Gastroesophageal sphincter (tissue), 3 donors: ENCODE measurements at regions not wholly inside any gene's neighbourhood (a gene's known extent, or its start where the extent isn't known, plus 50 kb on each side); places are given as distances from the start of the nearest gene placed in this dataset.

Source experiments
- POLR2A ChIP-seq, 2 donors: fragments of 450-650 bp; IDR thresholded peaks; one replicate each; pipeline ENCODE4 v1.6.1; 2017; ENCODE audit warnings: antibody characterized with exemption in 2 of 2, mild to moderate bottlenecking in 2 of 2, moderate library complexity in 1 of 2
- POLR2AphosphoS5 ChIP-seq: sonication (generic); formaldehyde crosslinking; IDR thresholded peaks from one replicate; pipeline ENCODE4 v1.6.1; 2017; ENCODE audit warnings: antibody characterized with exemption
- TF ChIP-seq, protein P1 (sequence below), 4 experiments: fragments of 200-600 bp in 2 of 4; fragments of 450-650 bp in 2 of 4; sonication (generic) in 1 of 4; IDR thresholded peaks; one replicate each; pipeline ENCODE4 v1.5.1; 2017 to 2019; ENCODE audit warnings: antibody characterized with exemption in 4 of 4, mild to moderate bottlenecking in 2 of 4, moderate library complexity in 2 of 4

DNA sequence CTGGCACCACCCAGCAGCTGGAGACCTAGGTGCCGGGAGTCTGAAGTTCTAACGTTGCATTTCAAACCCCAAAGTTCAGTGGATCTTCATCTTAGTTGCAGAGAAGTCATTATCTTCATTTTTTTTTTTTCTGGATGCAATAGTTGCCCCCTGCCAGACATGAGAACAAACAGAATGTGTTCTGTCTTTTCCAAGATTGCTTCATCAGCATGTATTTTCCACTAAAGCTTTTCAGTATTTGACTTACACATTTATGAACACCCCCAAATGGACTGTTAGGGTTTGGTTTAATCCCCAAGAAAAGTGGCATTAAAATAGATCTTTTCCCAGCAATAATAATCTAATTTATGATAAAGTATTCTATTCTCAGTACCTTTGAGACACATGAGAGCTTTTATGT lies 135.2 kb upstream of the OSMR start:
- TF ChIP-seq POLR2AphosphoS5: no peak
- TF ChIP-seq, protein P1, sequence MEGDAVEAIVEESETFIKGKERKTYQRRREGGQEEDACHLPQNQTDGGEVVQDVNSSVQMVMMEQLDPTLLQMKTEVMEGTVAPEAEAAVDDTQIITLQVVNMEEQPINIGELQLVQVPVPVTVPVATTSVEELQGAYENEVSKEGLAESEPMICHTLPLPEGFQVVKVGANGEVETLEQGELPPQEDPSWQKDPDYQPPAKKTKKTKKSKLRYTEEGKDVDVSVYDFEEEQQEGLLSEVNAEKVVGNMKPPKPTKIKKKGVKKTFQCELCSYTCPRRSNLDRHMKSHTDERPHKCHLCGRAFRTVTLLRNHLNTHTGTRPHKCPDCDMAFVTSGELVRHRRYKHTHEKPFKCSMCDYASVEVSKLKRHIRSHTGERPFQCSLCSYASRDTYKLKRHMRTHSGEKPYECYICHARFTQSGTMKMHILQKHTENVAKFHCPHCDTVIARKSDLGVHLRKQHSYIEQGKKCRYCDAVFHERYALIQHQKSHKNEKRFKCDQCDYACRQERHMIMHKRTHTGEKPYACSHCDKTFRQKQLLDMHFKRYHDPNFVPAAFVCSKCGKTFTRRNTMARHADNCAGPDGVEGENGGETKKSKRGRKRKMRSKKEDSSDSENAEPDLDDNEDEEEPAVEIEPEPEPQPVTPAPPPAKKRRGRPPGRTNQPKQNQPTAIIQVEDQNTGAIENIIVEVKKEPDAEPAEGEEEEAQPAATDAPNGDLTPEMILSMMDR (IDR thresholded peaks at IDR 0.05): no peak
- no peak for TF ChIP-seq POLR2A (IDR thresholded peaks at IDR 0.05)
